ENCODE measurements at regions not wholly inside any gene's neighbourhood (a gene's known extent, or its start where the extent isn't known, plus 50 kb on each side); places are given as distances from the start of the nearest gene placed in this dataset.

DNA sequence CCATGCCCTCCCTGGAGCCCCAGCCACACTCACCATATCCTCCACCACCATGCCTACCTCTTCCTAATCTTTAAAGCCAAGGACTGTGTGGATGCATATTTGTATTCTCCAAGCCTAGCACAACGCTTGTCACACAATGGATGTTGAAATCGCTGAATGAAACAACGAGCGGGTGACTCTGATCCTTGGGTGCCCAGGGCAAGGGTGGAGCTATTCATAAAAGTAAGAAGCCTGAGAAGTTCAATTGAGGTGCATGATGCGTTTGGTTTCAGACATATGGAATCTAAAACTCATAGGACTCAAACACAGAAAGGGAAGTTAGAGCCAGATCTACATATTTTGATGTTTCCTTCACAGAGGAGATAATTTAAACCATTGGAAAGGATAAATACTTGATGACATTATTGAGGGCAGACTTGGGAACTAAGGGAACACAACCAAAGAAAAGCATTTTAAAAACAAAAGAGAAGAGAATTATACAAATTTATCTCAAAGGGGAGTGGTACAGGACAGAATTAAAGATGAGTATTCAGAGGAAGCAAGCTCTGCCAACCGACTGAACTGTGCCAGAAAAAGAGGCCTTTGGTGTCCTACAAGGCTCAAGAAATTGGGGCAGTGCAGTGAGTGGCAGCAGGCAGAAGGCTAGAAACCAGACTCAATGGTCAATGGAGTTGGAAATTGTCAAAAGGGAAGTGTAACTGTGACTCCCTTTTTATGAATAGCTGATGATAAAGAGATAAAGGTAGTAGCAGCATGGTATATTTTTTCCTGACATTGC lies 200.6 kb upstream of the NCKAP5 start:
- no peak for DNase-seq (ENCODE audit: low spot score)

DNA sequence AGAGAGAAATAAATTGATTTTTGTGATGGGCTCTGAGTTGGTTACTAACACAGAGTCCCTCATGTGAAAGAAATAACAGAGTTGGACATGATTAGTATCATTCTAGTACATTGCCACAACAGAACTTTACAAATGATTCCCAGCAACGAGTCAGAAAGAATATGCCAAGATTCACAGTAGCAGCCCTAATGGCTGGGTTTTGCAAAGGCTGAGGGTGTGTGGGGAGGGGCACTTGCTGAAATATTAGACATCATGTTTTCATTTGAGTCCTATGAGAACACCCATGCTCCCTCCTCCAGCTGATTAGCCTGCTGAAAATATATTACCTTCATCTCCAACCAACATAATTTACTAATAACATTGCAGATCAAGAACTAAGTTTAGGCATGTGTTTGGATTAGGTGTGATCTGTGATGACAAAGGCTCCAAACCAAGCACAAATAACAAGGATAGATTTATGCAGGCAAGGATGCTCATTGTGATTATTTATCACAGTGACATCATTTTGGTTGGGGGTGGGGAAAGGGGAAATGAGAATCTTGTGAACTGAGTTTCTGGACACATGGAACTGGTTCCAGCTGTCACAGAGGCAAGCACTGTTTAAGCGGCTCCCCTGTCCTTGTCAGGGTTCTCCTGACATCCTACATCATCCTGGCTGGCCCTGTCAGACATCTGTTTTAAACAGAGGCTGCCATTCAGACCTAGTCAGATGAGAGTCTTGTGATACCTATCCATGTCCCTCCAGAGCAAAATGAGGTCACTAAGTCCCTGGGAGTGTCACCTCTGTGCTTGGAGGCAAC lies 205.8 kb upstream of the NCKAP5 start:
- no peak for DNase-seq (ENCODE audit: low spot score)

DNA sequence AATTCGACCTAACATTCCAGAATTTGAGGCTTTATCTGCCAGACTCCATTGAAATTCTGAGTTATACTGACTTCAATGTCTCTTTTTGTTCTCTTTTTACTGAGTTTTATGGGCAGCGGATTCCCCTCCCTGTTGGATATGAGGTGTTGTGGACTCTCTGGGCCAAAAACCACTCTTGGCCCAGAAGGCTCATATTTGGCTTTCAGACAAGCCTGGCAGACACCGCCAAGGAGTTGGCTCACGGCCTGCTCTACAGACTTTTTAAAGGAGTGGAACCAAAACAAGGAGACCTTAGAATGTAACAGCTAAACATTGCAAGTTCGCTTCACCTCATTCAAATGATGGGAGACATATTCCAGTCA lies 206.4 kb upstream of the NCKAP5 start:
- DNase-seq (ENCODE audit: low spot score) = no peak

DNA sequence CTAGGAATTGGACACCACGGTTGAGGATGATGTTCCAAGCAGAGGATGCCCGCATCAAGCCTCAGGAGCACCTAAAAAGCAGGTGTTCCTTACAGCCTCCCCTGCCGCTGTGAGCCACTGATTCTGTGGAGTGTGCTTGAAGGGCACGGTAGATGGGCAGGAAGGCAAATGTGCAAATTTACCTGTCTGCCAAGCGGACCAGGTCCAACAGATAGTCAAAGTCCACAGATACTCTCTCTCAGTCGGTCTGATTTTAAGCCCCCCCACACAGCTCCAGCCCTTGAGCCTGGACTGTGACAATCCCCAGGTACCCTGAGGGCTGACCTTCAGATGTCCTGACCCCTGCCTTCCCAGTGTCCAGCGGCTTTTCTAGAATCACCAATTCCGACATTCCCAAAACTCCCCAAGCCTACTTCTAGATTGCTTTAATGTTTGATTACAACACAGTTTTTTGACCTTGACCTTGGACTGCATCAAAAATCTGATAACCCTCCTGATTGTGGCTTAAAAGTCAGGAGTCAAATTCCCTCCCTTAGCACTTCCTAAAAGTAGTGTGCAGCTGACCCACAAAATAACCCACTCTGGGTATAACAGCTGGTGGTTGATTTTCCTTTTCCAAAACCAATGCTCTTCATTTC lies 208.8 kb upstream of the NCKAP5 start:
- DNase-seq (ENCODE audit: low spot score) = no peak

DNA sequence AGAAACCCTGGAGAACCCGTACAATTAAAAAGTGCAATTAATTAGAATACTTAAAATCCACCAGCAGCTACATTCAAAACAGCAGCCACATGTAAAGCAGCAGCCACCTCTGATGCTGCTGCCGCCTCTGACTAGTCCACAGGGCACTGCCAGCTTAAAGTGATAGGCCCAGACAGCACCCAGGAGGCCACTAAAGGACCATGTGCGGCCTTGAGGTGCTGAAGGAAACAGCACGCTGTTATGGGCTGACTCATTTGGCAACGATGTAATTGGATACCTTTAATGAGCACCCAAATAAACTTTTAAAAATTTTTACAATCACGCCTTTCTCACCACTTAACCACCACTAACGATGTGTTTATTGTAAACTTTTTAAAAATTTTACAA lies 209.3 kb upstream of the NCKAP5 start:
- DNase-seq (ENCODE audit: low spot score) = no peak

DNA sequence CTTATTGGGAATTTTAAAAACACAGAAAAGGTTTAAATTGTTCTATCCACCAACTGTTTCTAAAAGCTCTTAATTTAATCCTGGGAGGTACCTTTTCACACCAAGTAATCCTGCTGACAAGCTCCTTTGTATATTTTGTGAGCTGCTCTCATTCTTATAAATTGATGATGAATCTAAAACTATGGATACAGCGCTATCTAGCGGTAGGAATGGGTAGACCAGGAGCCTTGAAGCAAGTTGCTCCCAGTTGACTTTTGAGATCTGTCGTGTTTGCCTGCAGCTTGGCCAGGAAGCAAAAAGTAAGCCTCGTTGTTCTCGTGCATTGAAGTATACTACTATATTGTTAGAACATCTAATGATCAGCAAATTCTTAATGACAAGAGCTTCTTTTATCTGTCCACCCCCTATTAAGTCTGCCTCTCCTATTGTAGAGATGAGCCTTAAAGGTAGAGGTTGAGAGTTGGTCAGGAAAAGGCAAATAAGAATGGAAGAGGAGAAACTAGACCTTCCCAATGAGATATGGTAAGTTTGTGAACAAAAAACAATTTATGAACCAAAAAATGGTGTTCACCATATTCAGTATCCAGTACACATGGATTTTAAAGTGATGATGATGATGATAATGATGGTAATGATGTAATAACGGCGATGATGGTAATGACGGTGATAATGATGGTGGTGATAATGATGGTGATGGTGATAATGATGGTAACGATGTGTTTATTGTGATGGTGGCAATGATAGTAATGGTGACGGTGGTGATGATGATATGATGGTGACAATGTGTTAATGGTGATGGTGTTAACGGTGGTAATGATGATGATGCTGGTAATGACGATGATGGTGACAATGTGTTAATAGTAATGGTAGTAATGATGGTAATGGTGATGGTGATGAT lies 212.1 kb upstream of the NCKAP5 start:
- peak; percentile 71 for DNase-seq (ENCODE audit: low spot score)

DNA sequence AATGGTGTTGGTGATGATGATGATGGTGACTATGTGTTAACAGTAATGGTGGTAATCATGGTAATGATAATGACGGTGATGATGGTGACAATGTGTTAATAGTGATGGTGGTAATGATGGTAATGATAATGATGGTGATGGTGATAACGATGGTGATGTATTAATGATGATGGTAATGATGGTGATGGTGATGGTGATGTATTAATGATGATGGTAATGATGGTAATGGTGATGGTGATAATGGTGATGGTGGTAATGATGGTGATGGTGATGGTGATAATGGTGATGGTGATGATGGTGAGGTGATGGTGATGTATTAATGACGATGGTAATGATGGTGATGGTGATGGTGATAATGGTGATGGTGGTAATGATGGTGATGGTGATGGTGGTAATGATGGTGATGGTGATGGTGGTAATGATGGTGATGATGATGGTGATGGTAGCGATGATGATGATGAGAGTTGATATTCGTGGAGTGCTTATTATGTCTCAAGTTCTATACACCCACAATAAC lies 212.8 kb upstream of the NCKAP5 start:
- DNase-seq (ENCODE audit: low spot score) = no peak

DNA sequence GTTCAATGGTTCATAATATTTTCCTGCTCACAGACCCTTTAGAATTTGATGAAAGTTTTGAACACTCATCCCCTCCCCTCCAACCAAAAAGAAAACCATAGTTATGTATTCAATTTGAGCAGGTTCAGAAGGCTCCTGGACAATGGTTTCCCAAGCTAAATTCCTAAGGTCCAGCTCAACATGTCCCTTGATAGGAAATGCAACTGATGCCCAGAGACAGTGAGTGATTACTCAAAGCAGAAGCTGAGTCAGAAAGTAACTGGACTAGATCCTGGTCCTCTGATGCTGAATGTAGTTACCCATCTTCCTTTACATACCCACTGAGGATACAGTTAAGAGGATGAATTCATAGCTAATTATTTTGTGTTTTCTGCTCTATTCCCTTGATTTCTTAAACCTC lies 218.9 kb upstream of the NCKAP5 start:
- peak; percentile 60 for DNase-seq (ENCODE audit: low spot score)

DNA sequence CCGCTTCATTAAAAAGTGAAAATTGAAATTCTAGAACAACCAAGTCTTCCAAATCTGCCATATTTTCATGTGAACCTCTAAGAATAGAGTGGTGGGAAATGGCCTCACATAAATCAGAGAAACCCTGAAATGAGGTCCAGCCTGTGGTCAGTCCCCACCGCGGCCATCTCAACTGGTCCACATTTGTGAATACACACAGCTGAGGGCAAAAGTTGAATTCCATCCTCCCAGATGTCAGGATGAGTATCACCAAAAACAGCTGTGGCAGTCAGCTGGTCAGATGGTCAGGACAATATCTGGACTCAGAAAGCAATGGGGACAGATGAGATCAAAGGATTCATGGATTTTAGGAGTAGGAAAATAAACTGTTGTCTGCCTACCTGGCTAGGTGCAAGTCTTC lies 219.4 kb upstream of the NCKAP5 start:
- DNase-seq (ENCODE audit: low spot score) = no peak

DNA sequence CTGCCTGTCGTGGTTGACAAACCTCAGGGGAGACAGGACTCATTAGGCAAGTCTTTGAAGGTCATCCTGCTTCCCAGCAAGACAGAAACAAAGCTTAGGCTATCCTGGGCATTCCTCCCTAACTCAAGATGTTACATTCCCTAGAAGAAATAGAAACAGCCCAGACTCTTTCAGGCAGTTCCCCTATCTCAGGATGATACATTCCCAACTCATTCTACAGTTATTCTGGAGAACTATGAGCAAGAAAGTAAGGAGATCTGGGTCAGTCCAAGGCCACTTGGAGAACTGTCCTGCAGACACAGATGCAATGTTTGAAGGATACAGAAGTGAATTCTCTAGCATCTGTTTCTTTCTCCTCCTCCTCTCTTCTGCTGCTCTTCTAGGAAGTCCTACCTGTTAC lies 220.1 kb upstream of the NCKAP5 start:
- DNase-seq (ENCODE audit: low spot score) = peak; percentile 32

DNA sequence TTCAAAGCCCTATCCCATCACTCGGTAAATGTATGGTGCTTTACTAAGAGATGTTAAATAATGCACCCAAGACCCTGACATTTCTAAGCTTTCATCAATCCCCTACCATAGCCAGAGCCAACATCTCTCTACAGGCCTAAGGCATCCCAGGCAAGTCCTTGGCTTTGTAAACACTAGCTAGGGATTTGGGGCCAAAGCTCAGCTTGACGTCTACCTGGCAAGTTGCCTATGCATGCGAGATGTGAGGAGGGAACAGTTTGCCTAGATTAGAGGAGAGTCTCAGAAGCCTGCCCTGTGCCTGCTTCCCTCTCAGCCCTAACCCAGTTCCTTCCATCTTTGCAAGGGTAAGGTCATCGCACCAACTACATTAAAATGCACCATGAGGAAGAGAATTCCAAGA lies 221.5 kb upstream of the NCKAP5 start:
- DNase-seq (ENCODE audit: low spot score) = no peak

DNA sequence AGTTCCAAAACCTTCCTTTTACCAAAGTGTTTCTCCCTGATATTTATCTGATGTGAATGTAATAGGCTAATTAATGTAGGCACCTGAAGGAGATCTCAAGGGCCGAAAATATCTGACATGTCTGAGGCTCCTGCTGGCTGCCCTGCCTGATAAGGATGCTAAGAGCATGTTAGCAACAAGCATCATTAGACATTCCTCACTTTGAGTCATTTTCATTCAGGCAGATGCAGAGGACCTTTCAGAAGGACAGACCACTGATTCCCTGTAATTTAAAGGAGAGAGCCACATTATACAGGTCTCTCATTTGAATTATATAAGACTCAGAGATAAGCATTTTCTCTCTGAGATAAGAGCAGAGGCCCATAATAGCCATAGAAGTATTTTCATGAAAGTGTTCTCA lies 222.4 kb upstream of the NCKAP5 start:
- DNase-seq (ENCODE audit: low spot score) = peak; percentile 38

DNA sequence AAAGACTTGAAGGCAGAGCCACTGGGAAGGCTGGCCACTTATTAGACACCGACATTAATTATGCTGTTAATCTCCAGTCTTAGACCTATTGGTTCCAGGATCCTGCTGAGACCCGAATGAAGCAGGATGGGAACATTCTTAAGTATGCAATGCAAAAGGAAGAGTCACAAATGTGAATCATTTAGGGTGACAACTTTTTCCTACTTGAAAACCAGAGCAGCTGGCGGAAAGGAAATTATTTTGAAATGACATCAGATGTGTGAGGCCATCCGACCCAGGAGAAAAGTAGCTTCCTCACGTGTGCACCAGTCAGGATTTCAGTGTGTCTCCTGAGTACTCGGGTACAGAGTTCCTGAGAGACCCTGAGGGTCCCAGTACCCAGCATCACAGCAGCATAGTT lies 222.9 kb upstream of the NCKAP5 start:
- DNase-seq (ENCODE audit: low spot score) = peak; percentile 39

DNA sequence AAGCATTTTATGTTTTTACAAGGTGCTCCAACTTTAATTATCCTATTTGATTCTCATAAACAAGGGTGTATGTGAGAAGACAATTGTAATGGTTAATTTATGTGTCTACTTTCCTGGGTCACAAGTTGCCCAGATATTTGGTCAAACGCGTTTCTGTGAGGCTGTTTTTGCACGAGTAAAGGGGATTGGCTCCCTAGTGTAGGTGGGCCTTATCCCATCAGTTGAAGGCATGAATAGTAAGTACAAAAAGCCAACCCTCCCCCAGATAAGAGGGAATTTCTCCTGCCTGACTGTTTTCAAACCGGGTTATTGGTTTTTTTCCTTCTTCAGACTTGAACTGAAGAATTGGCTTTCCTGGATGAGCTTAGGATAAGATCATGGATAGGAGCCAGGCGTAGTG lies 224.0 kb upstream of the NCKAP5 start:
- no peak for DNase-seq (ENCODE audit: low spot score)

DNA sequence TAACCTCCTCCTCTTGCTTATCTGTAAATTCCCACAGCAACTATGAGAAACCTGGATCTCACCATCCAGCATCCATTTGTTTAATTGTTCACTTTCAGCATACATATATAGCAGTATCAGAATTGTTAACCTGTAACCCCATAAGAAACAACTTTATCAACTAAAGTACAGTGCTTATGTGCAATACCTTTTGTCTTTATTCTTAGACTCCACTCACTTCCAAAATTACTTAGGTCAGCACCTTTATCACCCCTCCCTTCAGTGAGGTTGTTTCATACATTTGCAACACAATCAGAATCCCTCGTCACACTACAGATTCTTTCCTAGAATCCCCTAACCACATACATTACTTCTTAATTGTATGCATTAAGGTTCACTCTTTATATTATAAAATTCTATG lies 225.9 kb upstream of the NCKAP5 start:
- no peak for DNase-seq (ENCODE audit: low spot score)

DNA sequence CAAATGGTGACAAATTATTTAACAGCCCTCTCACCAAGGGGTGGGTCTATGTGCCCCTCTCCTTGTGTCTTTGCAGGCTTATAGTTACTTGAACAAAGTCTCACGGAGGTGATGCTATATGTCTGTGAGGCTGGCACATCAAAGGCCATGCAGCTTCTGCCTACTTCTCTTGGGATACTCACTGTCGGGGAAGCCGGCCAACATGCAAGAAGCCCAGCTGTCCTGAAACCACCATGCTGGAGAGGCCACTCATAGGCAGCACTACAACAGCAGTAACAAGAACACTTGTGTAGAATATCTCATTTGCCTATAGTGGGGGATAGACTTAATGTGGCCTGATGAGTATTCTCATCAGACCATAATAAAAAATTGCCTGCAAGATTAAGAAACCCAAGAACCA lies 233.7 kb upstream of the NCKAP5 start:
- no peak for DNase-seq (ENCODE audit: low spot score)

DNA sequence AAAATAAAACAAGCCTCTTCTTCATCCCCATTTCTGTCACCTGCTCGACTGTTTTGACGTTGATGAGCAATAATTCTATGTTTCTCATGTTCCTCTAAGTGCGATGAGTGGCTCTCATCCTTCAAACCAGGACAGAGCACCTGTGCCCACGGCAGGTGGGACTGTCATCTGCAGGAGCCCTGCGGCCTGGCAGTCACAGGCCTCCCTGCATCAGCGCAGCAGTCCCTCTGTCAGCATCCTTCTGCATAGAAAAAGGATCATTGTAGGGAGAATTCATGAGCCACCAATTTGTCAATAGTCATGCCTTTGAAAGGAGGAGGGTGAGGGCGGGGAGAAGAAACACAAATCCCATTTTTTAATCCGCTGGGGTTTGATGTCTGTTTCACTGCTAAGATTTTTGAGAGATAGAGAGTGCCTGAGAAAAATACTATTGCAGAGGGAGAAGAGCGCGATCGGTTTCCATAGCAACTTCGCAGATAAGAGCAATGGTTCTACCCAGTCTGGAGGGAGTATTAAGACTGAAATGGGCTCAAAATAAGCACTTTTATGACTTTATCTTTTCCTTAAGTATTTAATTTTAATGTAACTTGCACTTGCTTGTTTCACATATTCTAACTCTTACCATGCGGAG lies 234.3 kb upstream of the NCKAP5 start:
- no peak for DNase-seq (ENCODE audit: low spot score)

DNA sequence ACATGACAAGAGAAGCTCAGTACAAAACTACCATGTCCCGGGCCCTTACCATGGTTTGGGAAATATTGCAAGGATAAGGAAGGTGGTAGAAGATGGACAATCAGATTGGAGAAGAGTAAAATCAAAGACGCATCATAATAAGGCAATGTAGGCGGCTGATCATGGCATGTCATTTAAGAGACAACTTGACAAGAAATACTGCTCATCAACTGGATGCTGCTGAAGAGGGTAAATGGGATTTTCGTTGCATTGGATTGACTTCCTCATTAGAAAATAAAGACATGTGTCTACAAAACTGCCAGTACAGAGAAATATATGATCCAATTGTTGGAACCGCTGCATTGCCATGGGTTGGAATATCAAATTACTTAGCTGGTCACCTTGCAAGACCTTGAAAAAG lies 238.3 kb upstream of the NCKAP5 start:
- DNase-seq (ENCODE audit: low spot score) = no peak

DNA sequence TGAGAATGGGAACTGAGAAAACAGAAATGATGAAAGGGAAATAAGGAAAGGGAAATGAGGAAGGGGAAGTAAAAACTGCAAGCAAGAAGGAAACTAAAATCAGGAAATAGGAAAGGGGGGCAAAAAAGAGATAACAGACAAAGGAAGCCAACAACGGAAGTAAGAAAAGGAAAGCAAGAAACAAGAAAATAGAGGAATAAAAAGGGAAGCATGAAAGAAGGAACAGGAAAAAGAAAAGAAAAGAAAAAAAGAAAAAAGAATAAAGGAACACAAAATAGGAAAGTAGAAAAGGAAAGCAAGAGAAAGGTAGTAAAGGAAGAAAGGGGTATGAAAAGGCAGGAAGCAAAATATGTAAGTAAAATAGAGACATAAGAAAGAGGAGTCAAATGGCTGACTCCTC lies 241.2 kb upstream of the NCKAP5 start:
- no peak for DNase-seq (ENCODE audit: low spot score)

DNA sequence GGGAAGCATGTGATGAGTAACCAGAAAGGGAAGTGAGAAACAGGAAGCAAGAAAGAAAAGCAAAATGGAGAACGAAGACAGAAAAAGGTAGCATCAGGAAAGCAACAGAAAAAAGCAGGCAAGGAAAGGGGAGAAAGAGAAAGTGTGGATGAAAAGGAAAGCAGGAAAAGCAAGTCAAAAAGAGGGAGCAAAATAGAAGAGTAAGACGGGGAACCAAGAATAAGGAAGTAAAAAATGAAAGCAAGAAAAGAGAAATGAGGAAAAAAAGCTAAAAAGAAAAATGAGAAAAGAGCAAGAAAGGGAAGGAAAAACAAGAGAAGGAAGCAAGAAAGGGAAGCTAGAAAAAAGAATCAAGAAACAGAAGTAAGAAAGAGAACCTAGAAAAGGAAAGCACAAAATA lies 242.3 kb upstream of the NCKAP5 start:
- DNase-seq (ENCODE audit: low spot score) = no peak

DNA sequence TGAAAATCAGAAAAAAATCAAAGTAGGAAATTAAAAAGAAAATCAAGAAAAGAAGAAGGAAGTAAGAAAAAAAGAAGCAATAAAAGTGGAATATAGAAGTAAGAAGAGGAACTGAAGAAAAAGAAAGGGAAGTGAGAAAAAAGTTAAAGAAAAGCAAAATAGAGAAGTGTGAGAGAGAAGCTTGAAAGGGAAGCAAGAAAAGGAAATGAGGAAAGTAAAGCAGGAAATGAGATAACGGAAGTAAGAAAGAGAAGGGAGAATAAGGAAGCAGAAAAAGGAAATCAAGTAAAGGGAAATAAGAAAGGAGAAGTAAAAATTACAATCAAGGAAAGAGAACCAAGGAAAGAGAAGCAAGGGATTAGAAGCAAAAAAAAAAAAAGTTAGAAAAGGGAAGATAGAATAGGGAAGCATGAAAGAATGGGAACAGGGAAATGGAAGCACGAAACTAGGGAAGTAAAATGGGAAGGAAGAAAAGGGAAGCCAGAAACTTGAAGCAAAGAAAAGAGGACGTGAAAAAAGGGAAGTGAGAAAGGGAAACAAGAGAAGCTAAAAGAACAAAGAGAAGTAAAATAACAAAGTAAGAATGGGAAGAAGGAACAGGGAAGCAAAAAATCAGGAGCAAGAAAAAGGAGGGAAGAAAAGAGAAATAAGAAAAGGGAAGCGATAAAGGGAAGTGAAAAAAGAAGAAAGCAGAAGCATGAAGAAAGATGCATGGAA lies 243.3 kb upstream of the NCKAP5 start:
- DNase-seq (ENCODE audit: low spot score) = no peak

Measured in GM03348 (cell line).